IMR-90 (cell line): ENCODE measurements at regions not wholly inside any gene's neighbourhood (a gene's known extent, or its start where the extent isn't known, plus 50 kb on each side); places are given as distances from the start of the nearest gene placed in this dataset.

ENCODE experiments used
- BHLHE40 ChIP-seq: fragments of 150-350 bp; IDR thresholded peaks from 2 replicates; pipeline ENCODE4 v1.6.1; 2016; ENCODE audit warnings: mild to moderate bottlenecking, low read depth, low read length
- CEBPB ChIP-seq: IDR thresholded peaks from 2 replicates; pipeline ENCODE4 v1.6.1; 2012; ENCODE audit warnings: low read depth, low read length, improper control_type of control experiment
- CHD1 ChIP-seq: IDR thresholded peaks from 2 replicates; pipeline ENCODE4 v1.6.1; 2012; ENCODE audit warnings: low read depth, low read length, improper control_type of control experiment
- CTCF ChIP-seq: conservative IDR thresholded peaks from 2 replicates; pipeline ENCODE4 v1.5.1; 2012; ENCODE audit warnings: mild to moderate bottlenecking, low read depth, low read length, improper control_type of control experiment
- ELK1 ChIP-seq: fragments of 150-350 bp; IDR thresholded peaks from 2 replicates; pipeline ENCODE4 v1.6.1; 2016; ENCODE audit warnings: low read depth, mild to moderate bottlenecking, low read length, moderate library complexity, borderline replicate concordance
- FOS ChIP-seq: fragments of 150-350 bp; IDR thresholded peaks from 2 replicates; pipeline ENCODE4 v1.6.1; 2016; ENCODE audit warnings: low read depth, low read length
- NFE2L2 ChIP-seq: fragments of 150-350 bp; IDR thresholded peaks from 2 replicates; pipeline ENCODE4 v1.6.1; 2016; ENCODE audit warnings: low read depth, mild to moderate bottlenecking, low read length
- POLR2A ChIP-seq: IDR thresholded peaks from 2 replicates; pipeline ENCODE4 v1.6.1; 2012; ENCODE audit warnings: mild to moderate bottlenecking, low read depth, low read length
- RAD21 ChIP-seq: IDR thresholded peaks from 2 replicates; pipeline ENCODE4 v1.6.1; 2012; ENCODE audit warnings: low read length, improper control_type of control experiment
- RFX5 ChIP-seq: IDR thresholded peaks from 2 replicates; pipeline ENCODE4 v1.8.0; 2012; ENCODE audit warnings: low read depth, mild to moderate bottlenecking, low read length, moderate library complexity
- SMC3 ChIP-seq: fragments of 150-350 bp; IDR thresholded peaks from 2 replicates; pipeline ENCODE4 v1.6.1; 2016; ENCODE audit warnings: low read depth, mild to moderate bottlenecking, antibody characterized with exemption, low read length, moderate library complexity
- TF ChIP-seq, protein P1 (sequence below): fragments of 150-350 bp; IDR thresholded peaks from 2 replicates; pipeline ENCODE4 v1.6.1; 2017; ENCODE audit warnings: mild to moderate bottlenecking, antibody characterized with exemption, low read length, low read depth

- no peak for TF ChIP-seq CEBPB
- TF ChIP-seq NFE2L2, result no peak
- no peak for TF ChIP-seq CTCF
- no peak for TF ChIP-seq POLR2A
- TF ChIP-seq ELK1, result no peak
- TF ChIP-seq, protein P1, sequence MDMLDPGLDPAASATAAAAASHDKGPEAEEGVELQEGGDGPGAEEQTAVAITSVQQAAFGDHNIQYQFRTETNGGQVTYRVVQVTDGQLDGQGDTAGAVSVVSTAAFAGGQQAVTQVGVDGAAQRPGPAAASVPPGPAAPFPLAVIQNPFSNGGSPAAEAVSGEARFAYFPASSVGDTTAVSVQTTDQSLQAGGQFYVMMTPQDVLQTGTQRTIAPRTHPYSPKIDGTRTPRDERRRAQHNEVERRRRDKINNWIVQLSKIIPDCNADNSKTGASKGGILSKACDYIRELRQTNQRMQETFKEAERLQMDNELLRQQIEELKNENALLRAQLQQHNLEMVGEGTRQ, result no peak
- TF ChIP-seq FOS, result no peak
- TF ChIP-seq BHLHE40, result no peak
- TF ChIP-seq SMC3, result no peak
- TF ChIP-seq RFX5, result no peak
- no peak for TF ChIP-seq RAD21
- no peak for TF ChIP-seq CHD1
Observed at GRCh38 chr3:140850210-140850955, 91.3 kb upstream of the SLC25A36 start.
